ENCODE measurements at regions not wholly inside any gene's neighbourhood (a gene's known extent, or its start where the extent isn't known, plus 50 kb on each side); places are given as distances from the start of the nearest gene placed in this dataset.

GRCh38 chr20:58048096-58048702, 180.3 kb downstream of the ANKRD60 start:
- TF ChIP-seq POU5F1 (IDR thresholded peaks at IDR 0.05; ENCODE audit: low read depth, low read length), result no peak
- no peak for TF ChIP-seq POLR2A (IDR thresholded peaks at IDR 0.05; ENCODE audit: control extremely low read depth in 1 of 2, low read depth in 2 of 2, low read length in 2 of 2)
- no peak for TF ChIP-seq SAP30 (IDR thresholded peaks at IDR 0.05; ENCODE audit: insufficient read depth, insufficient replicate concordance, low read length)
- TF ChIP-seq, protein P1, sequence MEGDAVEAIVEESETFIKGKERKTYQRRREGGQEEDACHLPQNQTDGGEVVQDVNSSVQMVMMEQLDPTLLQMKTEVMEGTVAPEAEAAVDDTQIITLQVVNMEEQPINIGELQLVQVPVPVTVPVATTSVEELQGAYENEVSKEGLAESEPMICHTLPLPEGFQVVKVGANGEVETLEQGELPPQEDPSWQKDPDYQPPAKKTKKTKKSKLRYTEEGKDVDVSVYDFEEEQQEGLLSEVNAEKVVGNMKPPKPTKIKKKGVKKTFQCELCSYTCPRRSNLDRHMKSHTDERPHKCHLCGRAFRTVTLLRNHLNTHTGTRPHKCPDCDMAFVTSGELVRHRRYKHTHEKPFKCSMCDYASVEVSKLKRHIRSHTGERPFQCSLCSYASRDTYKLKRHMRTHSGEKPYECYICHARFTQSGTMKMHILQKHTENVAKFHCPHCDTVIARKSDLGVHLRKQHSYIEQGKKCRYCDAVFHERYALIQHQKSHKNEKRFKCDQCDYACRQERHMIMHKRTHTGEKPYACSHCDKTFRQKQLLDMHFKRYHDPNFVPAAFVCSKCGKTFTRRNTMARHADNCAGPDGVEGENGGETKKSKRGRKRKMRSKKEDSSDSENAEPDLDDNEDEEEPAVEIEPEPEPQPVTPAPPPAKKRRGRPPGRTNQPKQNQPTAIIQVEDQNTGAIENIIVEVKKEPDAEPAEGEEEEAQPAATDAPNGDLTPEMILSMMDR (IDR thresholded peaks at IDR 0.05; ENCODE audit: control extremely low read depth in 1 of 3, insufficient read depth in 1 of 3, low read depth in 1 of 3, low read length in 3 of 3), result no peak
- TF ChIP-seq ASH2L (IDR thresholded peaks at IDR 0.05; ENCODE audit: low read length), result no peak
- TF ChIP-seq BACH1 (IDR thresholded peaks at IDR 0.05; ENCODE audit: low read length), result no peak
- TF ChIP-seq YY1 (IDR thresholded peaks at IDR 0.05; ENCODE audit: low read depth, low read length), result no peak
- no peak for TF ChIP-seq CBX5 (IDR thresholded peaks at IDR 0.05; ENCODE audit: low read depth, low read length)
- no peak for TF ChIP-seq TAF1 (IDR thresholded peaks at IDR 0.05; ENCODE audit: low read depth, low read length)
- TF ChIP-seq POLR2AphosphoS5 (IDR thresholded peaks at IDR 0.05; ENCODE audit: low read depth, low read length), result no peak
- TF ChIP-seq SUZ12 (IDR thresholded peaks at IDR 0.05; ENCODE audit: low read length), result no peak
- no peak for TF ChIP-seq CREB1 (IDR thresholded peaks at IDR 0.05)
- TF ChIP-seq SRF (IDR thresholded peaks at IDR 0.05; ENCODE audit: low read depth, low read length), result no peak
- TF ChIP-seq RAD21 (IDR thresholded peaks at IDR 0.05 in 1 of 2, conservative IDR thresholded peaks at IDR 0.05 in 1 of 2; ENCODE audit: low read depth in 2 of 2, low read length in 2 of 2), result no peak

Measured in H1 (cell line).